Progenitor cell of endocrine pancreas (in vitro differentiated cells): ENCODE measurements at regions not wholly inside any gene's neighbourhood (a gene's known extent, or its start where the extent isn't known, plus 50 kb on each side); places are given as distances from the start of the nearest gene placed in this dataset.

Experiments used
- DNase-seq: peaks from one replicate; pipeline ENCODE4 v3.0.0; 2021; ENCODE audit warnings: low spot score; ENCODE audit not compliant: unreplicated experiment
- H3K27ac Mint-ChIP-seq: 2 replicates; pipeline ENCODE4 v1.8.0; 2021; ENCODE audit warnings: mild to moderate bottlenecking, moderate library complexity, mixed read lengths
- H3K27me3 Mint-ChIP-seq: 2 replicates; pipeline ENCODE4 v1.8.0; 2021; ENCODE audit warnings: mixed read lengths
- H3K36me3 Mint-ChIP-seq: 2 replicates; pipeline ENCODE4 v1.8.0; 2022; ENCODE audit warnings: mixed read lengths; ENCODE audit not compliant: insufficient read depth
- H3K4me1 Mint-ChIP-seq: 2 replicates; pipeline ENCODE4 v1.8.0; 2021; ENCODE audit warnings: low read depth, mixed read lengths
- H3K4me3 Mint-ChIP-seq: 2 replicates; pipeline ENCODE4 v1.8.0; 2021; ENCODE audit warnings: low read depth, mild to moderate bottlenecking, moderate library complexity, mixed read lengths
- H3K9me3 Mint-ChIP-seq: 2 replicates; pipeline ENCODE4 v1.8.0; 2021; ENCODE audit warnings: low read depth, mixed read lengths
- TF ChIP-seq, protein P1 (sequence below): fragments of 200-600 bp; sonication (generic); IDR thresholded peaks from one replicate; pipeline ENCODE4 v1.5.0; 2021; ENCODE audit warnings: antibody characterized with exemption, mild to moderate bottlenecking; ENCODE audit not compliant: unreplicated experiment

DNA sequence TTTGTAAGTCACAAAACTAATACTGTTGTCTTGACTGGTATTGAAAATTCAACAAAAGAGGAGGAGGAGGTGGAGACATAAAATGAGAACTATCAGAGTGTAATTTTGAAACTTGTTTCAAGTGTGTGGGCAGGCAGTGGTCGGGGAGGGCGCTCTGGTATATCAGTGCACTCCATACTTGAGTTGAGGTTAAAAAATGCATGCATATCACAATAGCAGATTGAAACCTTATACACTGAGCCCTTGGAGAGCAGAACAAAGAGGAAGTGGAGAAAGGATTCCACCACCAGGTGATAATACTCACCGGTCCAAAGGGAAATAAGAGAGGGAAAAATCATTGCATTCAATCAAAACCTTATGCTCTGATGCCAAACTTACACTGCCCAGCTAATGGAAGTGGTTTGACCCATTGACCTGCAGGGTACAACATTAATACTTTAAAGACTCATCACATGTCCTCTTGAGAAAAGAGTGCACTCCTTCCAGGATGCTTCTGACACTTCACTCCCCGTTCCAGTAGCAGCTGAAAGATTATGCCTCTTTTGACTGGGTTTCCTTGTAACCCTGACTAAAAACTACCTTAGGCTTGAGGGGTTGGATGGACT is 79.5 kb upstream of the FAM169A start:
- peak overlapping the region; percentile 46 for H3K27ac Mint-ChIP-seq
- peaks cover 3% of the 10 kb centered on the region for H3K9me3 Mint-ChIP-seq
- peaks cover 51% of the 10 kb centered on the region for H3K4me1 Mint-ChIP-seq
- TF ChIP-seq, protein P1, sequence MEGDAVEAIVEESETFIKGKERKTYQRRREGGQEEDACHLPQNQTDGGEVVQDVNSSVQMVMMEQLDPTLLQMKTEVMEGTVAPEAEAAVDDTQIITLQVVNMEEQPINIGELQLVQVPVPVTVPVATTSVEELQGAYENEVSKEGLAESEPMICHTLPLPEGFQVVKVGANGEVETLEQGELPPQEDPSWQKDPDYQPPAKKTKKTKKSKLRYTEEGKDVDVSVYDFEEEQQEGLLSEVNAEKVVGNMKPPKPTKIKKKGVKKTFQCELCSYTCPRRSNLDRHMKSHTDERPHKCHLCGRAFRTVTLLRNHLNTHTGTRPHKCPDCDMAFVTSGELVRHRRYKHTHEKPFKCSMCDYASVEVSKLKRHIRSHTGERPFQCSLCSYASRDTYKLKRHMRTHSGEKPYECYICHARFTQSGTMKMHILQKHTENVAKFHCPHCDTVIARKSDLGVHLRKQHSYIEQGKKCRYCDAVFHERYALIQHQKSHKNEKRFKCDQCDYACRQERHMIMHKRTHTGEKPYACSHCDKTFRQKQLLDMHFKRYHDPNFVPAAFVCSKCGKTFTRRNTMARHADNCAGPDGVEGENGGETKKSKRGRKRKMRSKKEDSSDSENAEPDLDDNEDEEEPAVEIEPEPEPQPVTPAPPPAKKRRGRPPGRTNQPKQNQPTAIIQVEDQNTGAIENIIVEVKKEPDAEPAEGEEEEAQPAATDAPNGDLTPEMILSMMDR: no peak
- no peak for DNase-seq
- no peaks in the 10 kb centered on the region for H3K36me3 Mint-ChIP-seq
- H3K27me3 Mint-ChIP-seq: no peaks in the 10 kb centered on the region
- no peak overlapping the region for H3K4me3 Mint-ChIP-seq

DNA sequence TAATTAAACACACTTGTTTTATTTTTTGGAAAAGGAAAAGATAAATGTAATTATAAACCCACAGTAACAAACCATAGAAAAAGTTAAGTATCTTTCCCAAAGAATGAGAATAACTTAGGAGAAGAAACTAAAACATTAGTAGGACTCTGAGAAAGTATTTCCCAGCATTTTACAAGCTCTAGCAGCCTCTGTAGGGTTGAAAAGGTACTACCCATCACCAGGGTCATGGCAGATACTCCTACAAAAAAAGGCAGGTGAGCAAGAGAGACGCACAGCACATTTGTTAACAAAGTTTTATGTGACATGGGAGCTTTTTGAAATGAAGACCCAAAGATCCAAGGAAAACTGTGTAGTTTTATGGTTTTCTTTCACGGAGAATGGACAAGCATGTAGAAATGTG is 77.7 kb upstream of the FAM169A start:
- Mint-ChIP-seq H3K4me3 (no peak overlapping the region), H3K27ac (no peak overlapping the region), H3K27me3 (no peaks in the 10 kb centered on the region), H3K9me3 (peaks cover 3% of the 10 kb centered on the region), H3K4me1 (peaks cover 42% of the 10 kb centered on the region), H3K36me3 (no peaks in the 10 kb centered on the region)
- DNase-seq: no peak
- TF ChIP-seq, protein P1: peak; percentile 40

DNA sequence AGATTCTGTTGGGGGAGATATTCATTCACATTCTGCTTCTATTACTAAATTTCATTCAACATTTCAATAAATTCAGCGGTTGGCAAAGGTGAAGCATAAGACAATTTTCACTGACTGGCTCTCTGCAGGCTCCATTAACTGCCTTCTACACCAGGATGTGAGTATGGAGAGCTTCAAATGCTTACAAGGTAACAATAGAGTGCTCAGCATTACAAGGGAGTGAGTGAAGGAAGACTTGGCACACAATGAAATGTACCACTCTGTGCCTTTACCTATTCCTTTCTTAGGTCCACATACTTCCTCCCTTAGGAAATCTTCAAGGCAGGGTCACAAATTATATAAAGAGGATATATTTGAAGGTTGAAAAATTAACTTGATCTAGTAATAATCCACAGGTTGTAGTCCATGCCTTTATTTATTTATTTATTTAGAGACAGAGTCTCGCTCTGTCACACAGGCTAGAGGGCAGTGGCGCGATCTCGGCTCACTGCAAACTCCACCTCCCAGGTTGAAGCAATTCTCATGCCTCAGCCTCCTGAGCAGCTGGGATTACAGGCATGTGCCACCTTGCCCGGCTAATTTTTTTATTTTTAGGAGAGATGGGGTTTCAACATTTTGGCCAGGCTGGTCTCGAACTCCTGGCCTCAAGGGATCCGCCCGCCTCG is 76.6 kb upstream of the FAM169A start:
- DNase-seq: no peak
- no peaks in the 10 kb centered on the region for H3K36me3 Mint-ChIP-seq
- H3K4me3 Mint-ChIP-seq: no peak overlapping the region
- no peak overlapping the region for H3K27ac Mint-ChIP-seq
- H3K4me1 Mint-ChIP-seq: peaks cover 30% of the 10 kb centered on the region
- peaks cover 10% of the 10 kb centered on the region for H3K9me3 Mint-ChIP-seq
- TF ChIP-seq, protein P1: no peak
- H3K27me3 Mint-ChIP-seq: no peaks in the 10 kb centered on the region

DNA sequence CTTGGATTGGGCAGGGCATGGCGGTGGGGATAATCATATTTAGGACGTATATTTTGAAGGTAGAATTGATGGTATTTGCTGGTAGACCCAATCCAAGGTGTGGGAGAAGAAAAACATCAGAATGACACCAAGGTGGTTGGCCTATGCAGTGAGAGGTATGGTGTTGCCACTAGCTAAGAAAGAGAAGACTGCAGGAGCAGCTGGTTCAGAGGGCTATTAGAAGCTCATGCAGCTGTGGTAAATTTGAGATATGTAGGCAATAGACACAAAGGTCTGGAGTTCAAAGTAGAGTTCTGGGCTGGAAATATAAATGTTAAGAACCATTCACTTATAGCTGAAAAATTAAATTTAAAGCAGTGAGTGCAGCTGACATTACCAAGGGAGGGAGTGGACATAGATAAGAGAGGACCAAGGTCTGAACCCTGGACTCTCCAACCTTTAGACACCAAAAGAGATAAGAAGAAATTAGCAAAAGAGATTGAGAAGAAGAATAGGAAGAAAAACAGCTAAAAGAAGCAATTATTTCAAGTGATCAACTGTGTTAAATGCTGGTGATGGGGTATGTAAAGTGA is 74.7 kb upstream of the FAM169A start:
- peaks cover 16% of the 10 kb centered on the region for H3K9me3 Mint-ChIP-seq
- peaks cover 13% of the 10 kb centered on the region for H3K4me1 Mint-ChIP-seq
- H3K27me3 Mint-ChIP-seq: no peaks in the 10 kb centered on the region
- TF ChIP-seq, protein P1: no peak
- DNase-seq: no peak
- no peaks in the 10 kb centered on the region for H3K36me3 Mint-ChIP-seq
- H3K27ac Mint-ChIP-seq: no peak overlapping the region
- no peak overlapping the region for H3K4me3 Mint-ChIP-seq

DNA sequence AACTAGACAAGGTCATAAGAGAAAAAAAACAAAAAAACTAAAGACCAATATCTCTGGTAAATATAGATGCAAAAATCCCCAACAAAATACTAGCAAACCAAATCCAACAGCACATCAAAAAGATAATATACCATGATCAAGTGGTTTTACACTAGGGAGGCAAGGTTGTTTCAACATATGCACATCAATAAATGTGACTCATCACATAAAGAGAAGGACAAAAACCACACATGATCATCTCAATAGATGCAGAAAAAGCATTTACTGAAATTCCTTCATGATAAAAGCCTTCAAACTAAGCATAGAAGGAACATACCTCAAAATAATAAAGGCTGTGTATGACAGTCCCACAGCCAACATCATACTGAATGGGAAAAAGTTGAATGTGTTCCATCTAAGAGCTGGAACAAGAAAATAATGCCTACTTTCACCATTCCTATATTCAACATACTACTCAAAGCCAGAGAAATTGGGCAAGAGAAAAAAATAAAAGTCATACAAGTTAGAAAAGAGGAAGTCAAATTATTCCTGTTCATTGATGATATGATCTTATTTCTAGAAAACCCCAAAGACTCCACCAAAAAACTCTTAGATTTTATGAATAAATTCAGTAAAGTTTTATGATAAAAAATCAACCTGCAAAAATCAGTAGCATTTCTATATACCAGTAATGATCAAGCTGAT is 72.2 kb upstream of the FAM169A start:
- H3K27me3 Mint-ChIP-seq: no peaks in the 10 kb centered on the region
- H3K9me3 Mint-ChIP-seq: peaks cover 16% of the 10 kb centered on the region
- no peak overlapping the region for H3K4me3 Mint-ChIP-seq
- TF ChIP-seq, protein P1: no peak
- H3K4me1 Mint-ChIP-seq: peaks cover 7% of the 10 kb centered on the region
- no peak for DNase-seq
- H3K36me3 Mint-ChIP-seq: no peaks in the 10 kb centered on the region
- no peak overlapping the region for H3K27ac Mint-ChIP-seq
